Ishikawa (cell line): ENCODE measurements at regions not wholly inside any gene's neighbourhood (a gene's known extent, or its start where the extent isn't known, plus 50 kb on each side); places are given as distances from the start of the nearest gene placed in this dataset.

ENCODE experiments used
- CEBPB ChIP-seq: IDR thresholded peaks from 2 replicates; pipeline ENCODE4 v1.6.1; 2012
- CREB1 ChIP-seq: IDR thresholded peaks from 2 replicates; pipeline ENCODE4 v1.6.1; 2012; ENCODE audit warnings: low read depth
- EGR1 ChIP-seq: IDR thresholded peaks from 2 replicates; pipeline ENCODE4 v1.6.1; 2012
- EP300 ChIP-seq: IDR thresholded peaks from 2 replicates; pipeline ENCODE4 v1.6.1; 2012; ENCODE audit warnings: borderline replicate concordance
- FOXM1 ChIP-seq: IDR thresholded peaks from 2 replicates; pipeline ENCODE4 v1.6.1; 2012; ENCODE audit warnings: low read depth, borderline replicate concordance
- MAX ChIP-seq: IDR thresholded peaks from 2 replicates; pipeline ENCODE4 v1.6.1; 2012
- NFIC ChIP-seq: IDR thresholded peaks from 2 replicates; pipeline ENCODE4 v1.6.1; 2012
- RAD21 ChIP-seq: IDR thresholded peaks from 2 replicates; pipeline ENCODE4 v1.6.1; 2012; ENCODE audit warnings: low read depth
- REST ChIP-seq: IDR thresholded peaks from 2 replicates; pipeline ENCODE4 v1.6.1; 2012; ENCODE audit warnings: low read depth, mild to moderate bottlenecking
- TAF1 ChIP-seq: IDR thresholded peaks from 2 replicates; pipeline ENCODE4 v1.6.1; 2012; ENCODE audit warnings: low read depth, mild to moderate bottlenecking
- TCF12 ChIP-seq: IDR thresholded peaks from 2 replicates; pipeline ENCODE4 v1.6.1; 2012; ENCODE audit warnings: low read depth
- TEAD4 ChIP-seq: IDR thresholded peaks from 2 replicates; pipeline ENCODE4 v1.6.1; 2012
- USF1 ChIP-seq: IDR thresholded peaks from 2 replicates; pipeline ENCODE4 v1.6.1; 2012
- YY1 ChIP-seq: IDR thresholded peaks from 2 replicates; pipeline ENCODE4 v1.6.1; 2012; ENCODE audit warnings: low read depth
- ZBTB7A ChIP-seq: IDR thresholded peaks from 2 replicates; pipeline ENCODE4 v1.6.1; 2012; ENCODE audit warnings: low read depth

- TF ChIP-seq RAD21, result no peak
- no peak for TF ChIP-seq YY1
- TF ChIP-seq EP300, result no peak
- no peak for TF ChIP-seq CREB1
- no peak for TF ChIP-seq MAX
- no peak for TF ChIP-seq TAF1
- no peak for TF ChIP-seq USF1
- no peak for TF ChIP-seq ZBTB7A
- TF ChIP-seq NFIC, result no peak
- TF ChIP-seq TEAD4, result no peak
Measured at GRCh38 chr14:104240434-104241157, 102.2 kb downstream of the KIF26A start.

GRCh38 chr14:104243200-104243599 is 104.8 kb downstream of the KIF26A start:
- TF ChIP-seq CEBPB (no peak), TAF1 (no peak), ZBTB7A (no peak), REST (no peak), TCF12 (no peak), EP300 (no peak), FOXM1 (no peak), EGR1 (no peak), MAX (no peak), NFIC (no peak), YY1 (no peak), USF1 (no peak), CREB1 (no peak), TEAD4 (no peak), RAD21 (no peak)

GRCh38 chr14:104244221-104245011 is 106.0 kb downstream of the KIF26A start:
- TF ChIP-seq EP300 (no peak), YY1 (no peak), TAF1 (no peak), REST (no peak), NFIC (no peak), EGR1 (no peak), CEBPB (no peak), ZBTB7A (no peak), FOXM1 (no peak), CREB1 (no peak), RAD21 (no peak)

GRCh38 chr14:104245075-104245474 is 106.7 kb downstream of the KIF26A start:
- no peak for TF ChIP-seq ZBTB7A
- TF ChIP-seq TAF1, result no peak
- no peak for TF ChIP-seq USF1
- no peak for TF ChIP-seq EGR1
- TF ChIP-seq RAD21, result no peak
- no peak for TF ChIP-seq EP300
- no peak for TF ChIP-seq CEBPB
- no peak for TF ChIP-seq NFIC
- no peak for TF ChIP-seq TCF12
- TF ChIP-seq YY1, result no peak
- no peak for TF ChIP-seq REST
- TF ChIP-seq FOXM1, result no peak
- no peak for TF ChIP-seq TEAD4
- no peak for TF ChIP-seq MAX
- no peak for TF ChIP-seq CREB1
